SH-SY5Y (cell line): ENCODE measurements at regions not wholly inside any gene's neighbourhood (a gene's known extent, or its start where the extent isn't known, plus 50 kb on each side); places are given as distances from the start of the nearest gene placed in this dataset.

Experiments
- GATA2 ChIP-seq: IDR thresholded peaks from 2 replicates; pipeline ENCODE4 v1.6.1; 2011; ENCODE audit warnings: mild to moderate bottlenecking, low read depth, low read length
- GATA3 ChIP-seq: IDR thresholded peaks from 2 replicates; pipeline ENCODE4 v1.6.1; 2011; ENCODE audit warnings: low read depth, mild to moderate bottlenecking, low read length, moderate library complexity

DNA sequence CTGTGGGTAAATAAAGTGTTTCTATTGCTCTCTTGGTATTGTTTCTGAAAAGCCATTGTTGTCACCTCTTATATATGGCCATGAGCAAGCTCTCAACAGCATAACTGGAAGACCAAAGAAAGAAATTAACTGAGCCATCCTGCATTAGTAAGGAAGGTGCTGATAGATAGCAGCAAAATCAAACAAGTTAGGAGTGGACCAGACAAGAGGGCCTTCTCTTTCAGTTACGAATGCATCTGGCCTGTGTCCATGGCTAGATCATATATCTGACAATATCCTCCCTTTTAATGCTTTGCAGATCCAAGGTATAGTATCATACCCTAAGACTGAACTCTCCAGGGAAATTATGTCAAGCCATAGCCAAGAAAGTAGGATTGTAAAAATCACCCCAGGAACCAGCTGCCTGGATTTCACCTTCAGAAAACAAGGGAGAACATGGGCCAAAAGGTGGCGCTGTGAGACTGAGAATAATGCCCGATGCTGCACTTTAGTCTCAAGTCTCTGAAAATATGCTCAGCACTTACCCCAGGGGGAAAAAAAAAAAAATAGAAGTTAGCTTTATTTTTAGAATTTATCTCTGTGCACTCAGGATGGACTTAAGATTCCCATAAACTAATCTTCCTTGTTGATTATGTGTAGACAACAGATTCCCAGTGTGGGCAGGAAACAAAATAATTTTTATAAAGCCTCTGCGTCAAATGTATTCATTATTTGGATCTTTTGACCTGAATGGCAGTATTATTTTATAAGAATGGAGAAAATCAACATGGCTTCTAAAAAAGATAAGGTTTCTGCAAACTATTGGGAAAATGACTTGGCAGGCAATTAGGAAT, 415.1 kb downstream of the ETS1 start:
- TF ChIP-seq GATA2 (no peak), GATA3 (no peak)
